ENCODE measurements at regions not wholly inside any gene's neighbourhood (a gene's known extent, or its start where the extent isn't known, plus 50 kb on each side); places are given as distances from the start of the nearest gene placed in this dataset.

- intact Hi-C loops (cut with micrococcal nuclease; ENCODE audit: unreplicated experiment): no loop called here
- no peaks in the 10 kb centered on the region for H3K27me3 ChIP-seq (replicated peaks; ENCODE audit: insufficient read depth, low read depth, low read length, poor library complexity)
- H3K27ac ChIP-seq (ENCODE audit: low read depth, low read length, poor library complexity, severe bottlenecking): no peak overlapping the region
- no peak for DNase-seq (ENCODE audit: low spot score)
- H3K9me3 ChIP-seq (ENCODE audit: low read depth, low read length, poor library complexity, severe bottlenecking): no peaks in the 10 kb centered on the region
- BruUV-seq (replicated peaks): no TSS peak
- ChIA-PET CTCF (no interaction called here), POLR2A (ENCODE audit: low non-redundant PET) (no interaction called here)
- no peak overlapping the region for H3K4me3 ChIP-seq (ENCODE audit: low read depth, low read length, poor library complexity, severe bottlenecking)
- H3K4me1 ChIP-seq (ENCODE audit: insufficient read depth, low read length, poor library complexity, severe bottlenecking): no peaks in the 10 kb centered on the region
- no peak for TF ChIP-seq EZH2 (IDR thresholded peaks at IDR 0.05; ENCODE audit: borderline replicate concordance, low read depth, low read length, poor library complexity, severe bottlenecking)
- no peak for TF ChIP-seq CTCF (conservative IDR thresholded peaks at IDR 0.05; ENCODE audit: low read depth, low read length)
- no peaks in the 10 kb centered on the region for H3K36me3 ChIP-seq (ENCODE audit: insufficient read depth, low read length, poor library complexity, severe bottlenecking)
These were observed 88.6 kb downstream of the ERMARD start for GRCh38 chr6:169839898-169840631.

- POLR2A ChIA-PET (ENCODE audit: low non-redundant PET): no interaction called here
- Histone ChIP-seq H3K9me3 (ENCODE audit: low read depth, low read length, poor library complexity, severe bottlenecking) (no peaks in the 10 kb centered on the region), H3K36me3 (ENCODE audit: insufficient read depth, low read length, poor library complexity, severe bottlenecking) (no peaks in the 10 kb centered on the region), H3K27me3 (replicated peaks; ENCODE audit: insufficient read depth, low read depth, low read length, poor library complexity) (no peaks in the 10 kb centered on the region), H3K4me1 (ENCODE audit: insufficient read depth, low read length, poor library complexity, severe bottlenecking) (no peaks in the 10 kb centered on the region), H3K27ac (ENCODE audit: low read depth, low read length, poor library complexity, severe bottlenecking) (no peak overlapping the region), H3K4me3 (ENCODE audit: low read depth, low read length, poor library complexity, severe bottlenecking) (no peak overlapping the region)
- TF ChIP-seq EZH2 (IDR thresholded peaks at IDR 0.05; ENCODE audit: borderline replicate concordance, low read depth, low read length, poor library complexity, severe bottlenecking) (no peak), CTCF (conservative IDR thresholded peaks at IDR 0.05; ENCODE audit: low read depth, low read length) (no peak)
- no peak for DNase-seq (ENCODE audit: low spot score)
- CTCF ChIA-PET: no interaction called here
- intact Hi-C loops (cut with micrococcal nuclease; ENCODE audit: unreplicated experiment): no loop called here
- no TSS peak for BruUV-seq (replicated peaks)
These were observed 88.1 kb downstream of the ERMARD start for GRCh38 chr6:169839493-169839892.

GRCh38 chr6:169839029-169839481, 87.6 kb downstream of the ERMARD start:
- H3K36me3 ChIP-seq (ENCODE audit: insufficient read depth, low read length, poor library complexity, severe bottlenecking): no peaks in the 10 kb centered on the region
- H3K4me1 ChIP-seq (ENCODE audit: insufficient read depth, low read length, poor library complexity, severe bottlenecking): no peaks in the 10 kb centered on the region
- ChIA-PET POLR2A (ENCODE audit: low non-redundant PET) (no interaction called here), CTCF (no interaction called here)
- no peak overlapping the region for H3K27ac ChIP-seq (ENCODE audit: low read depth, low read length, poor library complexity, severe bottlenecking)
- no peaks in the 10 kb centered on the region for H3K27me3 ChIP-seq (replicated peaks; ENCODE audit: insufficient read depth, low read depth, low read length, poor library complexity)
- H3K4me3 ChIP-seq (ENCODE audit: low read depth, low read length, poor library complexity, severe bottlenecking): no peak overlapping the region
- no peak for DNase-seq (ENCODE audit: low spot score)
- BruUV-seq (replicated peaks): no TSS peak
- no peak for TF ChIP-seq EZH2 (IDR thresholded peaks at IDR 0.05; ENCODE audit: borderline replicate concordance, low read depth, low read length, poor library complexity, severe bottlenecking)
- TF ChIP-seq CTCF (conservative IDR thresholded peaks at IDR 0.05; ENCODE audit: low read depth, low read length): no peak
- H3K9me3 ChIP-seq (ENCODE audit: low read depth, low read length, poor library complexity, severe bottlenecking): no peaks in the 10 kb centered on the region
- intact Hi-C loops (cut with micrococcal nuclease; ENCODE audit: unreplicated experiment): no loop called here
